GM21717 (cell line): ENCODE measurements at regions not wholly inside any gene's neighbourhood (a gene's known extent, or its start where the extent isn't known, plus 50 kb on each side); places are given as distances from the start of the nearest gene placed in this dataset.

ENCODE experiments used
- ATAC-seq: cut with Tn5 transposase; IDR thresholded peaks from one replicate; pipeline ENCODE4 v1.9.1; 2021; ENCODE audit warnings: mild to moderate bottlenecking, moderate library complexity; ENCODE audit not compliant: unreplicated experiment

GRCh38 chr6:77403424-77403823 lies 59.9 kb downstream of the HTR1B start:
- no peak for ATAC-seq

GRCh38 chr6:77401231-77401630 lies 62.1 kb downstream of the HTR1B start:
- no peak for ATAC-seq

GRCh38 chr6:77397561-77397960 lies 65.7 kb downstream of the HTR1B start:
- ATAC-seq: no peak

- no peak for ATAC-seq
Observed at GRCh38 chr6:77389402-77389801, 73.9 kb downstream of the HTR1B start.

GRCh38 chr6:77383026-77383425 lies 80.3 kb downstream of the HTR1B start:
- ATAC-seq: no peak

GRCh38 chr6:77373955-77374354 lies 89.3 kb downstream of the HTR1B start:
- no peak for ATAC-seq

GRCh38 chr6:77371748-77372147 lies 91.5 kb downstream of the HTR1B start:
- no peak for ATAC-seq

- ATAC-seq: no peak
Observed at GRCh38 chr6:77368660-77369313, 94.5 kb downstream of the HTR1B start.

GRCh38 chr6:77366798-77367197 lies 96.5 kb downstream of the HTR1B start:
- ATAC-seq: no peak

- no peak for ATAC-seq
Observed at GRCh38 chr6:77363702-77364101, 99.6 kb downstream of the HTR1B start.

- ATAC-seq: no peak
Observed at GRCh38 chr6:77362055-77362454, 101.2 kb downstream of the HTR1B start.

GRCh38 chr6:77361018-77361417 lies 102.3 kb downstream of the HTR1B start:
- ATAC-seq: peak; percentile 75

GRCh38 chr6:77356821-77357220 lies 106.5 kb downstream of the HTR1B start:
- no peak for ATAC-seq

GRCh38 chr6:77354581-77354980 lies 108.7 kb downstream of the HTR1B start:
- ATAC-seq: no peak

- no peak for ATAC-seq
Observed at GRCh38 chr6:77353129-77353528, 110.2 kb downstream of the HTR1B start.

GRCh38 chr6:77341058-77341986 lies 122.0 kb downstream of the HTR1B start:
- ATAC-seq: no peak

- no peak for ATAC-seq
Observed at GRCh38 chr6:77340331-77340730, 123.0 kb downstream of the HTR1B start.

- no peak for ATAC-seq
Observed at GRCh38 chr6:77339926-77340325, 123.4 kb downstream of the HTR1B start.

GRCh38 chr6:77337392-77337791 lies 125.9 kb downstream of the HTR1B start:
- no peak for ATAC-seq

GRCh38 chr6:77334093-77334492 lies 129.2 kb downstream of the HTR1B start:
- ATAC-seq: no peak

GRCh38 chr6:77332915-77333623 lies 130.2 kb downstream of the HTR1B start:
- no peak for ATAC-seq

- no peak for ATAC-seq
Observed at GRCh38 chr6:77326711-77327110, 136.6 kb downstream of the HTR1B start.
